ENCODE measurements at regions not wholly inside any gene's neighbourhood (a gene's known extent, or its start where the extent isn't known, plus 50 kb on each side); places are given as distances from the start of the nearest gene placed in this dataset.

DNA sequence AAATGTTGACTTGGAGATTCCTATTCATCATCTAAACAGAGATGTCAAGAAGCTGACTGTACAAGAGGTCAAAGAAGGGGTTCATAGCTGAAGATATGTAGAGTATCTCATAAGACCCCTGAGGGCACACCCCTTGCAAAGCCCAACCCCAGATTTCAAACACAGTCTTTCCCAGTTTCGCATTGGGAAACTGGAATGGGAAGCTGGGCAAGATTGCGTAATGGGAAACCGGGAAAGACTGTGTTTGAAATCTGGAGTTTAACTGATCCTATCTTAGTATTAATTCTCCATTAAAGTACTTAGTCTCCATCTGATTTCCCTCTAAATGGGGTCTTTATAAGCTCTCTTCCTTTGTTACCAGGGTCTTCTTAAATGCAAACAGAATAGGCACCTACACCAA is 99.5 kb downstream of the FAM76B start:
- DNase-seq = no peak

GRCh38 chr11:95688501-95689222 is 100.9 kb downstream of the FAM76B start:
- DNase-seq = no peak

DNA sequence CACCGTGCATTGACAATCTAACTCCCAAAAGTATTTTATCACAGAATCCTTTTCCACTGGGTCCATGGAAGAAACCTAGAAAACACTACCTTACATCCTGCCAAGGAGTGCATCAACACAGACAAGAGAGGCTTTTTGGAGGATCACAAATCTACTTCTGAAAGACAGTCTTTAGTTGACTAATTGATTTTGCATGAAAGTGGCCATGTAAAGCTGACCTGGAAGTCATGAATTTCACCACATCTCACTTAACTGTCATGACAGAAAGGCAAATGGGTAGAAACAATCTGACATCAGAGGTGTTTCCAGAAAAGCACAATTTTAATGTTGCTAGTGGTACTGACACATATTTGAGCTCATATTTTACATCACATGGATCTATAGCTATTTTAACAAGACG is 101.6 kb downstream of the FAM76B start:
- DNase-seq = no peak

DNA sequence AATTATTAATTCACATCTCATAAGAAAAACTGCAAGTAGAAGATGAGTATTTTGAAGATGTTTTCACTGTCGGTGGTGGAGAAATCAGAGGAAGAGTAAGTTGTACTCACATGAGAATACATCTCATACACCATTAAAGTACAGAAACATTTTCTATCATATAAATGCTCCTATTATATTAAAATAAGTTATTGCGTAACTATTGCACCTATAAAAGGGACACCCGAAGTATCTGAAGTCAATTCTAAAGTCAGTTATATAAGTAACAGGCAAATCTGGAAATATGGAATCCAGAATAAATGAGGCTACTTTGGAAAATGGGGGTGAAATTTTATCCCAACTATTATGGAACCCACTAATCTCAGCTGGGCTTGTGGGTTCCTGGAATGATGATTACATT is 103.3 kb downstream of the FAM76B start:
- DNase-seq = no peak

- no peak for DNase-seq
Measured at GRCh38 chr11:95684701-95685100, 104.9 kb downstream of the FAM76B start.

DNA sequence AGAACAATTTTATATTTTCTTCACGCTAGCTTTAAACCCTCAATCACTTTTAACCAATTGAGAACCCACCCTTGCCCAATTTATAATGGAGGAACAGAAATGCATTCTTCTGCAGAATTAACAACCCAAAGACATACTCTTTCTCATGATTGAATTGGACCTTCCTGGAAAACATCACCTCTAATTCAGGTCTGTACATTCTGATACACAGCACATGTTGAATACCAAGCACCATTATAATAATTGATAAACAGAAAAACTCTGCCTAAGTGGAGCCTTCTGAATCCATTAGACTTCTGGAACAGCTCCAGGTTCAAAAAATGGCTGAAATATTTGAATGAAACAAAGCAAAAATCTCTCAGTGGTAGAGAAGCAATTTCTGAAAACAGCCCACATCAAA is 105.4 kb downstream of the FAM76B start:
- no peak for DNase-seq

DNA sequence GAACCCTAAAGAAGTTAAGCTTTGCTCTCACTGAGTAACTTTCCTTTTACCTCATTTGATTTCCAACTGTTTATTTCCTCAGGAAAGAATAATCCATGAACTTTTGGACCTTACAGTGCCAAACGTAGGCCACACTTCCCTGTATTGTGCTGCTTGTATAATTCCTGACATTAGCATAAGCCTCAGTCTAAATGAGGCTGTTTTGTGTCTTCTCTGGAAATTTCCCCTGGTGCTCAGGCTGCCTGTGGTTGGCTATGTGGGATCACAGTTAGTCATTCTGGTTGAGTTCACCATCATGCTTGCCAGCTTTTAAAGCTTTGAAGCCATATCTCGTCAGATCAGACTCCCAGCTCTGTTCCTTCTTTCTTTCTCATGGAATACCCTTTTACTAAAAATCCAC is 107.0 kb downstream of the FAM76B start:
- no peak for DNase-seq

- peak; percentile 81 for DNase-seq
Measured at GRCh38 chr11:95680169-95680929, 109.2 kb downstream of the FAM76B start.

- DNase-seq = no peak
Measured at GRCh38 chr11:95678988-95679387, 110.6 kb downstream of the FAM76B start.

- no peak for DNase-seq
Measured at GRCh38 chr11:95676308-95676707, 113.3 kb downstream of the FAM76B start.

DNA sequence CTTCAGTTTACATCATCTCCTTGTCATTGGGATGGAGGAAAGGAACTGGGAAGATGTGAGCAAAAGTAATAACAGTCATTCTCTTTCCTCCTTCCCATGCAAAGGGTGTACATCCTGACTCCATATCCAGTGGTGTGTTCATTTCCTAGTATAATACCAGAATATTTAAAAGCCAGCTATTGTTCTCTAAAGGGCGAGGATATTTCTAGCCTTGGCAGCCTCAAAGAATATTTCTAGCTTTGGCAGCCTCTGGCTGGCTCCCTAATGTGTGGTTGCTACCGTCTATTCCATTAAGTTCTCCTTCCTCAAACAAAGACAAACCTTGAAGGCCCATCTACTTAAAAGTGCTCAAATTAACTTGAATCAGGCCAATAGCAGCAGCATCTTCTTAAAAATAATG is 114.0 kb downstream of the FAM76B start:
- no peak for DNase-seq

- no peak for DNase-seq
Measured at GRCh38 chr11:95674657-95675358, 114.8 kb downstream of the FAM76B start.

DNA sequence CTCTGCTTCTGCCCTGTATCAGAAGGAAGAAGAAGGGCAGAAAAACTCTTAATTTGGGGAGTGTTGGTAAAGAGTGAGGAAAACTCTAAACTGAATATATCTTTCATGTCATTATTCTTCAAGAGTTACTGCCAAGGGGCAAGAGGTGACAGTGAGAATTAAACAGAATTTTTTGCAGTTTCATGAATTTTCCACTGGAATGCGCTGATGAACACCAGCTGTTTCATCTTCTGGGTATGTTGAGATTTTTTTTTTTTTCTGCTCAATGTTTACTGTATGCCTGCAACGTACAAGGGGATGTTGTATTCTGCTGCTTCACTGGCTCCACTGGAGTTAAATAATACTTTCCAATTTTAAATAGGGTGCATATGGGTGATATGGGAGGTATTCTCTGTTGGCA is 117.8 kb downstream of the FAM76B start:
- peak; percentile 69 for DNase-seq

DNA sequence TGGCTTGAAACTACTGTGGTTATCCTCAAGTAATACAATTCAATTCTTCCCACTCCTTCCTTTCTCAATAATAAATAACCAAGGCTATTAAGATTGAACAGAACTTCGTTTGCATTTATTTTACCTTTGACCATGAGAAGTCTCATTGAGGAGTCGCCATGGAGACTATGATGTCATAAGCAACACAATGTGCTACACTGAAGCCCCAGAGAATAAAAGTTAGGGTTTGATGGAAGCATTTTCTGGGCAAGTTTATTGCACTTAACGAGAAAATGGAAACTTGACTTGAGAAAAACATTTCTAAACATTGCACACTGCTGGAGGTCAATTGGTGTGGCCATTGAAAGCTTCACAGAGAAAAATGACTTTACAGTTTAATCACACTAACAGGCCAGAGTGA is 121.5 kb downstream of the FAM76B start:
- peak; percentile 75 for DNase-seq

GRCh38 chr11:95661162-95661561 is 128.4 kb downstream of the FAM76B start:
- DNase-seq = no peak

DNA sequence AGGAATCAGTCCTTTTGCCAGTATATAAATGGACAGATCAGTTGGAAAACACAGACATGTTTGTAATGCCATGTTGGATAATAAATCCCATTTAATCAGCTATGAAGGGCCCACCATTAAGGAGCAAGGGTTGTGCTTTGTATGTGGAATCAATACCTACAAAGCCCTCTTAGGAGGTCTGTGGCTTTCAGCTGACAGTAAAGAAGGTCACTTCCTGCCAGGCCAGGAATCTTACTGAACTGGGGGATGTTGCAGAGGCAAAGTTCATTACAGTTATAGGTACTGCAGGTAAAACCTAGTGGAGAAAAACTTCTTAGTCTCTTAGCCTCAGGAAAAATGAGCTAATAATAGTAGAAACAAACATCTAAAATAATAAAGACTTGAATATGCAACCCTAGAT is 129.5 kb downstream of the FAM76B start:
- DNase-seq = no peak

GRCh38 chr11:95659088-95659487 is 130.5 kb downstream of the FAM76B start:
- DNase-seq = no peak

DNA sequence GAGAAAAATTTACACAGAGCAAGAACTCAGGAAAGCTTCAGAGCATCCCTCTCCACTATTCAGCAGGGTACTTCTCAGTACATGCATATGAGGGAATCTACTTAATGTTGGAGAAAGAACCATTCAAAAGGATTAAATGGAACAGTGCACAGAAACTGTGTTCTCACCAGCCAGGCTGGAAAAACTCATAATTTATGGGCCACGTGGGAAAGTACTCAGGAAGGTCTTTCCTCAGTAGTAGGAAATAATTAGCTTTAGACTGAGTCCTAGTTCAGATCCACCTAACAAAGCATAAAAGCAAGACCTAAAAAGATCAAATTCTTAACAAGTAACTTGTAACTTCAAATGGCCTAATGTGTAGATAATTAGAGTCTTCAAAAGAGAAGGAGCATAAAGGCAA is 134.0 kb downstream of the FAM76B start:
- DNase-seq = no peak

DNA sequence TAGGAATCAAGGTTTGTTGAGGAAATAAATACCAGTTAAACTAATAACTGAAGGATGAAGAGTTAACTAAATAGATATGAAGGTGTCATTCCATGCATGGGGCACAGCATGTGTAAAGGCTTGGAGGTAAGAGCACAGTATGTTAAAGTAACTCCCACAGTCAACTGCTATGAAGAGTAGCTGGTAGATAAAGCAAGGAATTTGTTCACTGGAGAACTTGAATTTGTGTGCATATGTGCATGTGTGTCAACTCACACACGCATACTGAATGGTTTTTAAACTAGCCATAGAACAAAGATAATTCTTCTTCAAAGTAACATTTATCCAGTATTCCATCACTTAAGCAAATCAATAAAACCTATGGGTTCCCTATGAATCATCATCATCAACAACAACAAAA is 135.9 kb downstream of the FAM76B start:
- no peak for DNase-seq

GRCh38 chr11:95653099-95653498 is 136.5 kb downstream of the FAM76B start:
- no peak for DNase-seq

- DNase-seq = peak; percentile 31
Measured at GRCh38 chr11:95652002-95652472, 137.5 kb downstream of the FAM76B start.

DNA sequence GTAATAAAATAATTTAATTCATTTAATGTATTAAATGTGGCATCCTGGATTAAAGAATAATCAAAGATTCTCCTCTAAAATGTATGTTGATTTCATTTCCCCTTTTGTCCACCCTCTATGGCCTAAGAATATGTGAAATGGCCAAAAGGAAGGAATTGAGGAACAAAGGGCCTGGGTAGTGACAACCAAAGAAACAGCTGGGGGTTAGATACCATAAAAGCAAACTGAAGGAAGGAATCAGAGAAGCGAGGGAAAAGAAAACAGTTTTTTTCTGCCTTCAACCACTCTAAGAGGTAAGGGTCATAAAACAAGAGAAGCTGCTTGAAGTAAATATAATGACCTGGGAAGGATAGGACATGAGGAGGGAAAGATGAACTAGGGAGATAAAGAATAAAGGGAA is 139.3 kb downstream of the FAM76B start:
- no peak for DNase-seq

DNA sequence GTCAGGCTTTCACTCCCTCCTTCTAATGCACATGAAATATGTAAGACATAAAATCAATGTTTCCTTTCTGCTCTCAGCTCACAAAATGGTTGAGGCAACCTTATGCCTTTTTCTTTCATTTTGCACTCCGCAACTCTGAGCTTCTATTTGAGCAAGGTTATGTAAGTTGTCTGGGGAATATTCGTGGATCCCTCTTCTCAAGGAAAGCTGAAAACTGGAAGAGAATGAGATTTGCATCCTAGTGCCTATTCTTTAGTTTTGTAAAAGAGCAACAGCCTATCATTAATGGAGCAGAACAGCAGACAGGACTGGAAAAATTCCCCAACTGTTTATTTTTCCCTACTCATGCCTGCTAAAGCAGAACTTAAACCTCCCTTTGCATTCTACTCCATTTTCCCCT is 141.7 kb downstream of the FAM76B start:
- peak; percentile 24 for DNase-seq

Data from tongue (tissue), 1 donor.